GM12875 (cell line): ENCODE measurements at regions not wholly inside any gene's neighbourhood (a gene's known extent, or its start where the extent isn't known, plus 50 kb on each side); places are given as distances from the start of the nearest gene placed in this dataset.

Experiments used
- H3K4me3 ChIP-seq: one replicate; pipeline ENCODE4 v1.5.1; 2011; ENCODE audit warnings: low read depth, low read length, control low read depth
- CTCF ChIP-seq: IDR thresholded peaks from 2 replicates; pipeline ENCODE4 v1.5.1; 2011; ENCODE audit warnings: low read depth, mild to moderate bottlenecking, control low read depth, inconsistent platforms, low read length, moderate library complexity, borderline replicate concordance; ENCODE audit not compliant: insufficient read depth

- TF ChIP-seq CTCF, result no peak
- no peak overlapping the region for H3K4me3 ChIP-seq
Observed at GRCh38 chr12:67442347-67442841, 173.2 kb downstream of the CAND1 start.

- H3K4me3 ChIP-seq, result no peak overlapping the region
- TF ChIP-seq CTCF, result no peak
Observed at GRCh38 chr12:67442896-67443295, 173.7 kb downstream of the CAND1 start.

- H3K4me3 ChIP-seq, result no peak overlapping the region
- no peak for TF ChIP-seq CTCF
Observed at GRCh38 chr12:67444542-67444941, 175.4 kb downstream of the CAND1 start.

GRCh38 chr12:67446716-67447115 is 177.6 kb downstream of the CAND1 start:
- no peak overlapping the region for H3K4me3 ChIP-seq
- no peak for TF ChIP-seq CTCF

- no peak for TF ChIP-seq CTCF
- H3K4me3 ChIP-seq, result no peak overlapping the region
Observed at GRCh38 chr12:67447180-67447579, 178.0 kb downstream of the CAND1 start.

GRCh38 chr12:67449591-67450052 is 180.5 kb downstream of the CAND1 start:
- H3K4me3 ChIP-seq, result no peak overlapping the region
- no peak for TF ChIP-seq CTCF

- no peak for TF ChIP-seq CTCF
Observed at GRCh38 chr12:67450441-67450840, 181.3 kb downstream of the CAND1 start.

More at GRCh38 chr12:67450441-67450840, 181.3 kb downstream of the CAND1 start:
- H3K4me3 ChIP-seq, result no peak overlapping the region
